ENCODE measurements at regions not wholly inside any gene's neighbourhood (a gene's known extent, or its start where the extent isn't known, plus 50 kb on each side); places are given as distances from the start of the nearest gene placed in this dataset.

DNA sequence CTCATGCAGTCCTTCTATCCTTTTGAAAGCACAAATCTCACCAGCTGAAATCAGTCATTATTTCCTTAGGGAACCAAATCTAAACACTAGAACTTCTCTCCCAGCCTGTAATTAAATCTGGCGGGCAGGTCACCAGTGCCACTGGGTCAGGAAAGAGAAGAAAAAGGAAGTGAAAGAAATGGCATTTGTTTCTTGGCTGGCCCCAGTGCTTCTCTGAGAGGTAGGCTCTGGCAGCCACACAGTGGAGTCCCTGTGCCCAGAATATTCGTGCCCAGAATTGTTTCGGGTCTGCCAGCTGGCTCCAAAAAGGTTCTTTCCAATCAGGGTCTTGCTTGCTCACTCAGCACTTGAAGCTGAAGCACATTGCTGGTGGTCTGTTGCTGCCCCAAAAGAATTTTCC lies 133.9 kb upstream of the MTAP start:
- DNase-seq (ENCODE audit: low read depth in 3 of 3) = no peak

DNA sequence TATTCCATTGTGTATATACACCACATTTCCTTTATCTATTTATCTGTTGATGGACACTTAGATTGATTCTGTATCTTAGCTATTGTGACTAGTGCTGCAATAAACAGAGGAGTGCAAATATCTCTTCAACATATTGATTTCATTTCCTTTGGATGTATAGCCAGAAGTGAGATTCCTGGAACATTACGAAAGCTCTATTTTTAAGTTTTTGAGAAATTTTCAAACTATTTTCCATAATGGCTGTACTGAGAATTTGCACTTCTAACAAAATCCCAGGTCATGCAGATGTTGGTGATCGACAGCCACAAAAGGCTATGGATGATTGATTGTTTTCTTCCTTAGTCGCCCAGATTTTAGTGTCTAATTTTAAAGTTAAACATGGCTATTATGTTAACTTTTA lies 132.7 kb upstream of the MTAP start:
- no peak for DNase-seq (ENCODE audit: low read depth in 3 of 3)

- DNase-seq (ENCODE audit: low read depth in 3 of 3) = no peak
Observed at GRCh38 chr9:21670374-21670773, 132.1 kb upstream of the MTAP start.

GRCh38 chr9:21672140-21672539 lies 130.3 kb upstream of the MTAP start:
- DNase-seq (ENCODE audit: low read depth in 3 of 3) = no peak

DNA sequence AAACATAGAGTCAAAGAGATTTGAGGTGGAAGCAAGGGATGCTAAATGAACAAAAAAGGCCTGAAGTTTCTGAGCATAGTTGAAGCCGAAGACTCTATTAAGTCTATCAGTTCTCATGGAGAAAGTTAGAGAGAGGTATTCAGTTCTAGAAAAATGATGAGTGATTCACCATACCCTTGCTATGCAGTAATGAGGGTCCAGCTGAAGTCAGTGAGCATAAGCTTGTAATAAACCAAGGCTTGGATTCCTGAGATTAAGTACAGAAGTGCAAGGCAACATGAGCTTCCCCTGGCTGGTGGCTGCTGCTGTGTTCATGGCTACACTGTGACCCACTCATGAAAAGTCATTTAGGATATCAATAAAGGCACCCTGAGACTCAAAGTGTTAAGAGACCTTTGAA lies 129.7 kb upstream of the MTAP start:
- no peak for DNase-seq (ENCODE audit: low read depth in 3 of 3)

GRCh38 chr9:21674894-21675293 lies 127.5 kb upstream of the MTAP start:
- no peak for DNase-seq (ENCODE audit: low read depth in 3 of 3)

- DNase-seq (ENCODE audit: low read depth in 3 of 3) = no peak
Observed at GRCh38 chr9:21677387-21677786, 125.0 kb upstream of the MTAP start.

DNA sequence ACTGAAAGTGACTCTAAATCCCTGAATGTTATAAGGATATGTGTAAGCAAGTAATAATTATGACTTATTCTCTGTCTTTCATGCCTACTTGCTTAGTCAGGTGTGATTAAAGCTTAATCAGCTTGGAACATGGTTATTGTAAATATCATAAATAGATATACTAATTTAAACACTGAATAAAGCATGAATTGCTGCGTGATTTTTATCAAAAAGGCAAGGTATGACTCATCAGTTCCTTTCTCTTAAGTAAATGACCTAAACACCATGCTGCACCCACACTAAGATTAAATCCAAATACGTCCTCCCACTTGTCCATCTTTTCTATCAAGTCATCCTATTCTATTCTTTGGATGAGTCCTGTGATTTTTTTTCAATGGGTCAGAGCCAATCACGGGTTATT lies 124.6 kb upstream of the MTAP start:
- no peak for DNase-seq (ENCODE audit: low read depth in 3 of 3)

DNA sequence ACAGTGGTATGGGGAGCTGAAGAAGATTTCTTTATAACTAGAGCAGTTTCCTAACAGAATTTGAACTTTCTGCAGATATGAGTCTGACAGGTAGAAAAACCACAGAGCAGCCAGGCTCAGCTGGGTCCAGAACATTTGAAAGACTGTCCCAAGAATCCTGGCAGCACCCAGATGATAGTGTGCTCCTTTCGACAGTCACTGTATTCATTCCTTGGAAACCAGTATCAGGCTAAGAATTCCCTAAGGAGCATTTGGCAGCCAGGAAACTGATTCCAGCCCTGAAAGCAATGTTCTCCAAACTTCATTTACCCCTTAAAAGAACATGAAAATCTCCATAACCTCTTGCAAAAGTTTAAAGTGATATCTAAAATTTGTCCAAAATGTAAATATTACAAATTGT lies 123.0 kb upstream of the MTAP start:
- no peak for DNase-seq (ENCODE audit: low read depth in 3 of 3)

DNA sequence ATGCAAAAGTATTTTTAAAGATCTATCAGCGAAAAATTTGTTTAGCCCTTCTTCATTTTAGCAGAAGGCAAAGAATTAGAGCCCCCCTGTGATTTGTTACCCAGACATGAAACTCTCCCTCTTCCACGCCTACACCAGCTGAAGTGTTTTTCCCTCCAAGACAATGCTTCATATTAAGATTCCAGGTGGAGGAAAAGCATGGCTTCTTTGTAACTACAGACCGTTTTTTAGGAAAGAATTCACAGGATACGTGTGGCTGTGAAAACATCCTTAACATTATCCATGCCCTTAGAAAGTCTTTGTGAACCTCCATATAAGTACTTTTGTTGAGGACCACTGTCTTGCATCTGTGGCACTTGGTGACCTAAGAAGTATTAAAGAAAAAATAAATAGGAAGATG lies 121.8 kb upstream of the MTAP start:
- DNase-seq (ENCODE audit: low read depth in 3 of 3) = no peak

- DNase-seq (ENCODE audit: low read depth in 3 of 3) = no peak
Observed at GRCh38 chr9:21681641-21682040, 120.8 kb upstream of the MTAP start.

DNA sequence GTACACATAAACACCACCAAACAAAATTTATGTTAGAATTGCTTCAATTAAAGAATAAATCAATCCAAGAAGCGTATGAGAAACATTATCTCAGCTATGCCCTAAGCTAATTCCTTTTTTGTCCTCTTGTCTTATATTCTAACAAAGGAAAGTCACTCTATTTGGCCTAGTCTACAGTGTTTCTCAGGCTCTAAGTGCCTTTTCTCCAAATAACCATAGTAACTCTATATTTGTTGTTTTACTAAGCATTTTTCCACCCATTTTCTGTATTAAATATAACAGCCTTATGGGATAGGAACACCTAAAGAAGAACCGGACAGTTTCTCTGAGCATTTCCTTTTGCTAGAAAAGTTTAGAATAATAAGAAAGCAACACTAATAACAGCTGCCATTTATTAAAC lies 120.1 kb upstream of the MTAP start:
- DNase-seq (ENCODE audit: low read depth in 3 of 3) = no peak

- DNase-seq (ENCODE audit: low read depth in 3 of 3) = no peak
Observed at GRCh38 chr9:21682981-21683380, 119.5 kb upstream of the MTAP start.

GRCh38 chr9:21683484-21684175 lies 118.8 kb upstream of the MTAP start:
- no peak for DNase-seq (ENCODE audit: low read depth in 3 of 3)

- DNase-seq (ENCODE audit: low read depth in 3 of 3) = no peak
Observed at GRCh38 chr9:21684231-21684630, 118.2 kb upstream of the MTAP start.

- DNase-seq (ENCODE audit: low read depth in 3 of 3) = peak; percentile 38 to 47 (median 43)
Observed at GRCh38 chr9:21684831-21685362, 117.5 kb upstream of the MTAP start.

- no peak for DNase-seq (ENCODE audit: low read depth in 3 of 3)
Observed at GRCh38 chr9:21685502-21685901, 116.9 kb upstream of the MTAP start.

GRCh38 chr9:21686738-21687137 lies 115.7 kb upstream of the MTAP start:
- DNase-seq (ENCODE audit: low read depth in 3 of 3) = no peak

DNA sequence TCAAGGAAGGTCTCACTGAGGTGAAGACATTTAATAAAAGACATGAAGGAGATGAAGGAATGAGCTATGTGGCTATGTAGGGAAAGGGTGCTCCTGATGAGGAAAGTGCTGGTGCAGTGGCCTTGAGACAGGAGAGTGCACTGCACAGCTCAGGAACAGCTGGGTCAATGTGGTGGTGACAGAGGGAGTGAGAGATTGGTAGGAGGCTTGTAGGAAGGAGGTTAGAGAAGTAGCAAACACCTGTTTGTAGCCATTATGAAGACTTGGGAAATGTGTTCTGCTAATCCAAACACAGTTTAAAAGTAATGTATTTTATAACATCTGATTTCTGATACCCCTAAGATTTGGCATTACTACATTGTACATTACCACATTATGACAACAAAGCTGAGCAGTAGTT lies 115.1 kb upstream of the MTAP start:
- no peak for DNase-seq (ENCODE audit: low read depth in 3 of 3)

GRCh38 chr9:21688108-21689102 lies 114.0 kb upstream of the MTAP start:
- no peak for DNase-seq (ENCODE audit: low read depth in 3 of 3)

GRCh38 chr9:21689854-21690253 lies 112.6 kb upstream of the MTAP start:
- DNase-seq (ENCODE audit: low read depth in 3 of 3) = no peak

DNA sequence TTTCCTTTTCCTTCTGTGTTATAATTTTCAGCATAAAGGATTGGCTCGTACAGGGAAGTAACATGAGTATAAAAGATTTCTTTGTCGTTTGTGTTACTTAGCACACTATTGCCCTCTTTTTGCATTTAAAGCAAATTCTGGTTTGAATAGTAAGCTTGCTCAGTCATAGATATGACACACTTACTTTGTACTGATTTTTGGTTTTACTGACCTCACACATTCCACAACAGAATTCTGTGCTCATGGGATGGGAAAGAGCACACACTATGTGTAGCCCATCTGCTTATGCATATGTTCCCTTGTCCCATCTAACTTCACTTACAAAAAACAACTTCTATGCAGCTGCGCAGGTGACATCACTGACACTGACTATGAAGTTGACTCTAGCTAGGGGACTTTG lies 111.9 kb upstream of the MTAP start:
- DNase-seq (ENCODE audit: low read depth in 3 of 3) = no peak

DNA sequence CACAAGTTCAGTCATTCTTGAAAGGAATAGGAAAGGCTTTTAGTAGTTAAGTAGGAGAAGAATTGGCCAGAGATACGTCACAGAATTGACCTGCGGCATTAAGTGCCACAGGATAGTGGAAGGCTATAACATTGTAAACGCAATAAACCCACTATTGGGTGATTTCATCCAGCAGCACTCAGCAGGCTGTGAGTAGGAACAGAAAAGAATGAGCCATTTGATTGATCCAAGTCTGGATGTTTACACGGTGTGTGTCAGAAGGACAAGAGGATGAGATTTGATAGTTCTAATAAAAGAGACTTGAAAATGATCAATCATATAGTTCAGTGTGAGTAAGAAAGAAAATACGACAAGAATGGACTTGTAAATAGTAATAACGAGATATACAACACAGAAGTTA lies 110.0 kb upstream of the MTAP start:
- DNase-seq (ENCODE audit: low read depth in 3 of 3) = no peak
